Upper lobe of left lung (tissue), 4 donors: ENCODE measurements at regions not wholly inside any gene's neighbourhood (a gene's known extent, or its start where the extent isn't known, plus 50 kb on each side); places are given as distances from the start of the nearest gene placed in this dataset.

Experiments used
- CTCF ChIP-seq, 6 experiments: fragments of 450-650 bp in 4 of 6; fragments of 200-600 bp in 2 of 6; sonication (generic) in 2 of 6; IDR thresholded peaks; one replicate each; pipeline ENCODE4 v1.5.1; 2016 to 2019; ENCODE audit warnings: antibody characterized with exemption in 6 of 6
- EP300 ChIP-seq, 4 donors: sonication (generic); formaldehyde crosslinking; IDR thresholded peaks; one replicate each; pipeline ENCODE4 v1.5.1; 2017; ENCODE audit warnings: antibody characterized with exemption in 4 of 4, control low read depth in 2 of 4

DNA sequence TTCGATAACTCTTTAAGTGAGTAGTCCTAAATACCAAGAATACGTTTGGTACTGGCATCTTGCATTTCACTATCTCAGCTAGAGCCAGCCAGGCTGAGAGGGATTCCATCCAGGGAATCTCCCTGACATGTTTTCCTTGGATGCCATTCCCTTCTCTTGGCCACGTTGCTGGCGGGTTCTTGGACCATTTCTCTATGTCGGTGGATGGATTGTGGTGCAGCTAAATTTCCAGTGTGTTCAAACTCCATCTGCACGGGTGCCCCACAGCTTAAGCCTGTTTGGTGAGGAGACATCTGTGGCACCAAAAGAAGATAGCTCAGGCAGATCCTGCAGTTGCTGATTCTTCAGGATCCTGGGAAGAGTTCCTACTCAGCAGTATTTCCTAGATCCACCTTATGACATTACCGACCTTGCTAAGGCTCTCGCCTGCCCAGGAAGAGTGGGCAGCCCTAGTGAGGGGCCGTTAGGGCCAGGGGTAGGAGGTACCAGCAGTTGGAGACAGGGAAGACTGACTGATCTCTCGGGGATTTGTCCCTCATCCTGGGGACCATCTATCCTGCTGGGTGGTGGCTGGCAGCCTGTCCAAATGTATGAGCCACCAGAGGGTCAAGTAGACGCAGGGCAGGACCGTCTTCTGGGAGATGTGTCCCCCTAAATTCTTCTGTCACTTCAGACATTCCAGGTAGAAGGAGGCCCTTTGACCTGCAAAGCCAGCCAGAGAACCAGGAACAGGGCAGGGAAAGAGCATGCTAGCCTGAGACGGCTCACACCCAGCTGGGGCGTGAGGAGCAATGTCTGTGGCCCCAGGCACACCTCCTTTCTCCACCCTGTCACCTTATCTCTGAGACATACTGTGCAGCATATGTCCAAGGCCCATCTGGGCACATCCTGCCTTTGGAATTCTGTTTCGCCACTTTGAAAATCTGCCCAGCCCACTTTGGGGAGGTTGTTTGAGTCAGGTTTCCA is 72.6 kb upstream of the CAPRIN2 start:
- no peak for TF ChIP-seq CTCF (IDR thresholded peaks at IDR 0.05)
- no peak for TF ChIP-seq EP300 (IDR thresholded peaks at IDR 0.05)
